LNCaP clone FGC (cell line): ENCODE measurements at regions not wholly inside any gene's neighbourhood (a gene's known extent, or its start where the extent isn't known, plus 50 kb on each side); places are given as distances from the start of the nearest gene placed in this dataset.

ENCODE experiments used
- DNase-seq: peaks from one replicate; pipeline ENCODE4 v3.0.0-alpha.2; 2011; ENCODE audit warnings: low read depth
- H3K4me3 ChIP-seq: 2 replicates; pipeline ENCODE4 v1.5.1; 2011; ENCODE audit warnings: mild to moderate bottlenecking, low read depth, low read length, control low read depth
- TF ChIP-seq, protein P1 (sequence below): IDR thresholded peaks from 2 replicates; pipeline ENCODE4 v1.5.1; 2012; ENCODE audit warnings: mild to moderate bottlenecking; ENCODE audit not compliant: control insufficient read depth, insufficient read depth; ENCODE audit errors: extremely low read depth

DNA sequence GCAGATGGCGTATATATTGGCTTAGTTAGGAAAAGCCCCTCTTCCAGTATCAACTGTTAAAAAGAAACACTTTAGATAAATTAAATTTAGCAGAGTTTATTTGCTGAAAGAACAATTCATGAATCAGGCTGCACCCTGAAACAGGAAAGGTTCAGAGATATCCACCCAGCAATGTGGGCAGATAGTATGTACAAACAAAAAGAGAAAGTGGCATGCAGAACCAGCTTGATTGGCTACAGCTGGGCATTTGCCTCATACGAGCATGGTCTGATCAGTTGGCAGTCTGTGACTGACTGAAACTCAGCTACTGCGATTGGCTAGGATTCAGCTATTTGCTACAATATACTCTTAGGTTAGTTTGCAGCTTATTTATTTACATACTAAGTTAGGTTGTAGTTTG, 98.2 kb downstream of the ZC3H11B start:
- H3K4me3 ChIP-seq = no peak overlapping the region
- TF ChIP-seq, protein P1, sequence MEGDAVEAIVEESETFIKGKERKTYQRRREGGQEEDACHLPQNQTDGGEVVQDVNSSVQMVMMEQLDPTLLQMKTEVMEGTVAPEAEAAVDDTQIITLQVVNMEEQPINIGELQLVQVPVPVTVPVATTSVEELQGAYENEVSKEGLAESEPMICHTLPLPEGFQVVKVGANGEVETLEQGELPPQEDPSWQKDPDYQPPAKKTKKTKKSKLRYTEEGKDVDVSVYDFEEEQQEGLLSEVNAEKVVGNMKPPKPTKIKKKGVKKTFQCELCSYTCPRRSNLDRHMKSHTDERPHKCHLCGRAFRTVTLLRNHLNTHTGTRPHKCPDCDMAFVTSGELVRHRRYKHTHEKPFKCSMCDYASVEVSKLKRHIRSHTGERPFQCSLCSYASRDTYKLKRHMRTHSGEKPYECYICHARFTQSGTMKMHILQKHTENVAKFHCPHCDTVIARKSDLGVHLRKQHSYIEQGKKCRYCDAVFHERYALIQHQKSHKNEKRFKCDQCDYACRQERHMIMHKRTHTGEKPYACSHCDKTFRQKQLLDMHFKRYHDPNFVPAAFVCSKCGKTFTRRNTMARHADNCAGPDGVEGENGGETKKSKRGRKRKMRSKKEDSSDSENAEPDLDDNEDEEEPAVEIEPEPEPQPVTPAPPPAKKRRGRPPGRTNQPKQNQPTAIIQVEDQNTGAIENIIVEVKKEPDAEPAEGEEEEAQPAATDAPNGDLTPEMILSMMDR = no peak
- DNase-seq = peak; percentile 46

DNA sequence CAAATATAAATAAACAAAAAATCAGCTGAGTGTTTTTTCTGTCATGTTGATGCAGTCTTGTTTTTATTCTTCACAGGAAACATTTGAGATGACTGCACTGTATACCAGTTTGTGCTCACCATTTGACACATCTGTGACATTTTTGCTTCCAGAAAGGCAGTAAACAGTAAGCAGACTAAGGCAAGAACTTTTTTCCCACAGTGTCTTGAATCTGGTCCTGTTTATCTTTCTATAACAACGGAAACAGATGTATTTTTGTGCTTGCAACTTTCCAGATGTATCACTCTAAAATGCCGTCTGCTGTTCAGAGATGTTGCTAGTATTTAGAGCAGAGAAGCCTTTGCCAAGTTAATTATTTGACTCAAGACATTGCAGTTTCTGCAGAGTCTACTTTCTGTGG, 105.5 kb downstream of the ZC3H11B start:
- H3K4me3 ChIP-seq = no peak overlapping the region
- TF ChIP-seq, protein P1 = no peak
- no peak for DNase-seq

DNA sequence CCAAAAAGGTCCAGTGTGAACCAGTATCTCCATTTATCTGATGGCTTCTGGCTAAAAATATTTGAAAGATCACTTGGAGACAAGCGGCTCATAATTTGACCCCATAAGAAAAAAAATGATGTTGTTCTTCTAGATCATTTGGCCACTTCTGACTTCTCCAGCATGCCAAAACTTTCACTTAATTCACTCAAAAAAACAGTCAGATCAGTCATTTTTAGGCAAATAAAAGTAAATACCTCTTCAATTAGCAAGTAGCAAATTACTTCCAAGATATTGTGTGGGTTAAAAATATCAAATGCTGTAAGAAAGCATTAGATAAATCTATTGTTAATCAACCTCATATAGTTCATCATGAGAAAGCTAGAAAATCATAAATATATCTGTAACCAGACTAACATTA, 106.0 kb downstream of the ZC3H11B start:
- DNase-seq = no peak
- no peak overlapping the region for H3K4me3 ChIP-seq
- TF ChIP-seq, protein P1 = no peak

DNA sequence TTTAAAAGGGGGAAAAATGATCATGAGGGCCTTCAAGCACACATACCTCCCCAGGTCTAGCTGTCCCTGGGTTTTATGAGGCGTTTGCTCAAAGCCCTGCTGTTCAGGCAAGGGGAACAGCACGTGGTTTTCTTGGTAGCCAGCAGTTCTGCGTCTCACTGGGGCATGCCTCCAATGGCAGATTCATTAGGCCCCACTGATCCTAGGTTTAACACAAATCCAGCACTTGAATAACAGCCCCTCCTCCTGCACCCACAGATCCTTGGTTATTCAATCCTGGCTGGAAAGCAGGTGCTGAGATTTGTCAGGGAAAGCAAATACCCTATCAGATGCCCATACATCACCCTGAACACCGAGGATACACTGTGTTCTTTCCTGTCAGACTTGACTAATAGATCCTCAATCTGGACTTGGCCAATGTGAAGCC, 106.4 kb downstream of the ZC3H11B start:
- TF ChIP-seq, protein P1 = no peak
- DNase-seq = no peak
- no peak overlapping the region for H3K4me3 ChIP-seq

DNA sequence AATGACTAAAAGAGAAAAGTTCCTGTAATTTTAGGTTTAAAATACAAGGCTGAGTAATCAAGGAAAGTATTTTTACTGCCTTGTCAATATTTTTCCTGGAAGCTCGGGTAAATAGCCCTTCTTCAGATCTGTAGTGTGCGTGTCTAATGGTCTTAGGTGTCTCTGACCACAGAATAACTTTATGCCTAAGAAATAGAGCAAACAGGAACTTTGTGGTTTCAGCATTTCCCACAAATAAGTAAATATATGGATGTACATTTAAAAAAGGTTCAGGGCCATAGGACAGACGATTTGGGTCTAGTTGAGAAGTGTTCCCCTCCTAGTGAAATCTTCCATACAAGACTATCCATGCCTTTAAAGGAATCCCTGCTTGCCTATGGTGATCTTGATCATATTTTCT, 107.0 kb downstream of the ZC3H11B start:
- TF ChIP-seq, protein P1 = no peak
- H3K4me3 ChIP-seq = no peak overlapping the region
- DNase-seq = no peak

DNA sequence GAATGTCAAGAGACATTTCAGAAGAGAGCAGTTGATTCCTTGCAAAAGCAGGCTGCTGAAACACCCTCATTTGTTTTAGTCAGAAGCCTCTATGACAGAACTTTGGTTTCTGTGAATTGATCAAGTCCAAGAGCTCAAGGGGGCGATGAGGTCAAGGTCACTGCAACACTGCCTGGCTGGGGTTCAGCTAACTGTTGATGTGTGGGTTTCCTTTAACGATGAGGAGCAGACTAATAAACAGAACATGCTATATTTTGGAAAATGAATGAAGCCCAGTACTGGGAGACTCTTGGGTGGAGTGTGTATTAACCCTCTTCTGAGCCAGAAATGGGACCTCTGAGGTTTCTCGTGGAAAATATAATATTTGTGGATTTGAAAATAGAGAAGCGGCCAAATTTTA, 109.3 kb downstream of the ZC3H11B start:
- no peak overlapping the region for H3K4me3 ChIP-seq
- no peak for DNase-seq
- TF ChIP-seq, protein P1 = no peak

DNA sequence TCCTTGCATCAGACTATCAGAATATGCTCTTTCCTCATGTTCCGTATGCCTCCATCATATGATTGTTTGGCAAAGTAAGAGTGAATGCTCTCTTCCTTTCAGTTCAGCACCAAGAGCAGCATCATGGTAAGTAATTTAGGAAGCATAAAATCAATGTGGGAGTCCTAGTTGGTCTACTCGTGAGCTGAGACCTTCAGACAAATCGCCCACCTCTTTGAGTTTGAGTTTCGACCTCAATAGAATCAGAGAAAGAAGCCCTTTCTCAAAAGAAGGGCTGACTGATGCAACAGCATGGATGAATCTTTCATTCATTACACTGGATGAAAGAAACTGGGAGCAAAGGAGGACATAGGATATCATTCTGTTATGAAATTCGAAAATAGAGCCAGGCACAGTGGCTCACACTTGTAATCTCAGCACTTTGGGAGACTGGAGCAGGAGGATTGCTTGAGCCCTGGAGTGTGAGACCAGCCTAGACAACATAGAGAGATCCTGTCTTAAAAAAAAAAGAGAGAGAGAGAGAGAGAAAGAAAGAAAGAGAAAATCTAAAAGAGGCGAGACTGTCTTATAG, 112.5 kb downstream of the ZC3H11B start:
- DNase-seq = no peak

More for the DNA sequence above, 112.5 kb downstream of the ZC3H11B start:
- no peak overlapping the region for H3K4me3 ChIP-seq
- TF ChIP-seq, protein P1 = no peak
